ENCODE measurements at regions not wholly inside any gene's neighbourhood (a gene's known extent, or its start where the extent isn't known, plus 50 kb on each side); places are given as distances from the start of the nearest gene placed in this dataset.

DNA sequence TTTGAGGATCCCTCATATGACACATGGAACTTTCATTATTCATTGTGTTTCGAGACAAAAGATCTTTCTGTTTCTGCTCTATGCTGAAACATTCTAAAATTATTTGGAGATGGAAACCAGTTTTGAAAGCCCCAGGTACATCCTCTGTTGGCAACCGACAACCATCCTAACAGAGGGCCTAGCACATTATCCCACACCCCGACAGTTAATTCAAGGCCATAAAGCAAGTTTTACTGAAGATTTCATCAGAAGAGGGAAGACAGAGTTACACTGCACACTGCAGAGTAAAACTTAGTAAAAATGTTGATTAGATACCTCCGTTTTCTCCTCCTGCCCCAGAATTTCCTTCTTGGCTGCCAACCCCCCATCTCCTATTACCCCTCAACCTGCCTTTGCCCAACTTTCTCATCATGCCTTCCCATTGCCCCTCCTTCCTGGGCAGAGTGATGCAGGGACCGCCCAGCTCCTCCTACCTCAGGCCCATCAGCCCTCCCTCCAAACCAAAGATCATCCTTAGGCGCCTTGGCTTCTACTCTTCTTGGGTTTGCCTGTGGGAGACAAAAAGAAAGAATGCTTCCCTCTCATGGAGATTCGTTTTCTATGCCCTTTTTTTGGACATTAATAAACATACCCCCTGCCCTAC lies 52.9 kb upstream of the CITED4 start:
- Histone ChIP-seq H3K4me1 (ENCODE audit: control insufficient read depth, insufficient read depth, low read length, poor library complexity, severe bottlenecking) (no peaks in the 10 kb centered on the region), H3K27me3 (ENCODE audit: control insufficient read depth, insufficient read depth, low read length) (no peaks in the 10 kb centered on the region), H3K9me3 (ENCODE audit: control insufficient read depth in 2 of 2, low read length in 2 of 2) (no peaks in the 10 kb centered on the region), H3K36me3 (ENCODE audit: control insufficient read depth, insufficient read depth, low read length) (no peaks in the 10 kb centered on the region), H3K4me3 (ENCODE audit: low read depth, low read length) (no peak overlapping the region), H3K27ac (ENCODE audit: insufficient read depth, low read length, poor library complexity, severe bottlenecking) (no peak overlapping the region)
- Mint-ChIP-seq H3K9me3 (no peaks in the 10 kb centered on the region), H3K4me3 (no peak overlapping the region), H3K27me3 (peaks cover 4% of the 10 kb centered on the region), H3K27ac (no peak overlapping the region), H3K4me1 (no peaks in the 10 kb centered on the region), H3K36me3 (no peaks in the 10 kb centered on the region)
- ATAC-seq (ENCODE audit: low read depth in 2 of 2) (no peak), DNase-seq (no peak)

DNA sequence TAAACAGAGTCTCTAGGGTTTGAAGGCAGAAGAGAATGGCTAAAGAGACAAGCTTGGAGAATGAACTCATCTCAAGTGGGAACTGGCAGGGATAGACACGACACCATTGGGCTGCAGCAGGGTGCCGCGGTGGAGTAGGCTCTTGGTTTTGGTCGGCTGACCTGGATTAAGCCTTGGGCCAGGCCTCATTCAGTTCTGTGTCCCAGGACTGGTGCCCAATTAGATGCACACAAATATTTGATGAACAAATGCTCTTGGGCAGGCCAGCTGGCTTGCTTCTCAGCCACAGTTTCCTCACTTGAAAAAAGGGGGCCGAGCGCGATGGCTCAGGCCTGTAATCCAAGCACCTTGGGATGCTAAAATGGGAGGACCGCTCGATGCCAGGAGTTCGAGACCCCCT lies 53.4 kb upstream of the CITED4 start:
- Histone ChIP-seq H3K27me3 (ENCODE audit: control insufficient read depth, insufficient read depth, low read length) (no peaks in the 10 kb centered on the region), H3K9me3 (ENCODE audit: control insufficient read depth in 2 of 2, low read length in 2 of 2) (no peaks in the 10 kb centered on the region), H3K36me3 (ENCODE audit: control insufficient read depth, insufficient read depth, low read length) (no peaks in the 10 kb centered on the region), H3K27ac (ENCODE audit: insufficient read depth, low read length, poor library complexity, severe bottlenecking) (no peak overlapping the region), H3K4me1 (ENCODE audit: control insufficient read depth, insufficient read depth, low read length, poor library complexity, severe bottlenecking) (no peaks in the 10 kb centered on the region), H3K4me3 (ENCODE audit: low read depth, low read length) (no peak overlapping the region)
- no peak overlapping the region for H3K4me3 Mint-ChIP-seq
- H3K9me3 Mint-ChIP-seq, result peaks cover 0 to 2% (median 0%) of the 10 kb centered on the region in 7 donors
- H3K36me3 Mint-ChIP-seq, result no peaks in the 10 kb centered on the region
- no peak for DNase-seq
- H3K4me1 Mint-ChIP-seq, result no peaks in the 10 kb centered on the region
- ATAC-seq (ENCODE audit: low read depth in 2 of 2), result no peak
- peaks cover 4% of the 10 kb centered on the region for H3K27me3 Mint-ChIP-seq
- H3K27ac Mint-ChIP-seq, result no peak overlapping the region

DNA sequence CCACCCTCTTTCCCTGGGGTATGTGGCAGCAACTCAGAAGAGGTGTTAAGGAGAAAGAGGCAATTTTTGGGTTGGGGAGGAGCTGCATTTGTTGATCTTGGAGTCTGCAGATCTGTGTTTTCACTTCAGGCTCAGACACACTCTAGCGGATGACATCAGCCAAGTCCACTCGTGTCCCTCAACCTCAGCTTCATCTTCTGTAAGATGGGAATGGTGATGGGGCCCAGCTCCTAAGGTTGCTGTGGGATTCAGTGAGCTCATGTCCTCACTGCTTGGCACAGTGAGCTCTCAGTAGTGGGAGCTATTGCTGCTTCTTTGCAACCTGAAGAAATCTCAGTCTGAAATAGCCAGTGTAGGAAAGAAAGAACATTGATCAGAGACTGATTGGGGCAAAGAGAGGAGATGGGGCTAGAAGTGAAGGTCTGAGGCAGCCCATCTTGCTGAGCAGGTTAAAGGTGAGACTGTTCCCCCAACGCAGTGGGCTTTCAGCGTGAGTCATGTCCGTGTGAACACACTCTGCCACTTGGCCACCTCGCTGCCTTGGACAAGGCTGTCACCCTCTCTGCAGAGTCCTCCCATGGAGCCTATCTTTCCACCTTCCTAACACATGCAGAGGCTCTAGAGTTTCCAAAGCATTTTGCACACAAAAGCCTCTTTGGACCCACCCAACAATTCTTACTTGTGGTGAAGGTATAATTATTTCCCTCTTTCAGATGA lies 56.0 kb upstream of the CITED4 start:
- H3K27ac ChIP-seq (ENCODE audit: insufficient read depth, low read length, poor library complexity, severe bottlenecking), result no peak overlapping the region
- ATAC-seq (ENCODE audit: low read depth in 2 of 2) (no peak), DNase-seq (no peak)
- Mint-ChIP-seq H3K27ac (no peak overlapping the region), H3K4me1 (no peaks in the 10 kb centered on the region), H3K9me3 (peaks cover 0 to 2% (median 0%) of the 10 kb centered on the region in 7 donors), H3K36me3 (no peaks in the 10 kb centered on the region), H3K27me3 (no peaks in the 10 kb centered on the region), H3K4me3 (no peak overlapping the region)
- no peaks in the 10 kb centered on the region for H3K9me3 ChIP-seq (ENCODE audit: control insufficient read depth in 2 of 2, low read length in 2 of 2)
- H3K4me3 ChIP-seq (ENCODE audit: low read depth, low read length), result no peak overlapping the region
- no peaks in the 10 kb centered on the region for H3K27me3 ChIP-seq (ENCODE audit: control insufficient read depth, insufficient read depth, low read length)
- H3K36me3 ChIP-seq (ENCODE audit: control insufficient read depth, insufficient read depth, low read length), result no peaks in the 10 kb centered on the region
- H3K4me1 ChIP-seq (ENCODE audit: control insufficient read depth, insufficient read depth, low read length, poor library complexity, severe bottlenecking), result no peaks in the 10 kb centered on the region

DNA sequence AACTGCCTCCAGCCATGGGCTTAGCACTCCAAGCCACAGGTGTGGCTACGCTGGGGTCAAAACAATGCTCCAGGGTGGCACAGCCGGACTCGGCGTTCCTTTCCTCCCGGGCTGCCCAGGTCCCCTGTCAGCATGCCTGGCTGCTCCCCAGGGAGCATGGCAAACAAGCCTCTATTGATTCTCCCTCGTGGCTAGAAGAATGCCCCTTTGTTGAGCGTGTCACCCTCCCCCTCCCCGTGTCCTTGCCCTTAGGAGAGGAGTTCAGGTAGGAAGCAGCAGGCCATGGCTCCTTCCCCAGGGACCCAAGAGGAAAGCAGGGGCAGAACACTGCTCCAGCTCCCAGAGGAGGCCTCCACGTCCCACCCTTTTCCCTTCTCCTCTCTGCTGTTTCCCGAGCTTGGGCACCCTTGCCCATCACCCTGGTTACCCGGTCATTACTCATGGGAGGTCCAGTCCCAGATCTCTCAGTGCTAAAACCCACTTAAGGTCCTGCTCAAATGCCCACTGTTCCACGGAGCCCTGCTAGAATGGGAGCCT lies 57.4 kb upstream of the CITED4 start:
- Mint-ChIP-seq H3K9me3 (peaks cover 0 to 2% (median 0%) of the 10 kb centered on the region in 7 donors), H3K4me1 (no peaks in the 10 kb centered on the region), H3K36me3 (no peaks in the 10 kb centered on the region), H3K27ac (no peak overlapping the region), H3K27me3 (no peaks in the 10 kb centered on the region), H3K4me3 (no peak overlapping the region)
- H3K27ac ChIP-seq (ENCODE audit: insufficient read depth, low read length, poor library complexity, severe bottlenecking), result no peak overlapping the region
- H3K27me3 ChIP-seq (ENCODE audit: control insufficient read depth, insufficient read depth, low read length), result no peaks in the 10 kb centered on the region
- ATAC-seq (ENCODE audit: low read depth in 2 of 2) (no peak), DNase-seq (no peak)
- H3K9me3 ChIP-seq (ENCODE audit: control insufficient read depth in 2 of 2, low read length in 2 of 2), result no peaks in the 10 kb centered on the region
- H3K4me3 ChIP-seq (ENCODE audit: low read depth, low read length), result no peak overlapping the region
- no peaks in the 10 kb centered on the region for H3K4me1 ChIP-seq (ENCODE audit: control insufficient read depth, insufficient read depth, low read length, poor library complexity, severe bottlenecking)
- H3K36me3 ChIP-seq (ENCODE audit: control insufficient read depth, insufficient read depth, low read length), result no peaks in the 10 kb centered on the region

DNA sequence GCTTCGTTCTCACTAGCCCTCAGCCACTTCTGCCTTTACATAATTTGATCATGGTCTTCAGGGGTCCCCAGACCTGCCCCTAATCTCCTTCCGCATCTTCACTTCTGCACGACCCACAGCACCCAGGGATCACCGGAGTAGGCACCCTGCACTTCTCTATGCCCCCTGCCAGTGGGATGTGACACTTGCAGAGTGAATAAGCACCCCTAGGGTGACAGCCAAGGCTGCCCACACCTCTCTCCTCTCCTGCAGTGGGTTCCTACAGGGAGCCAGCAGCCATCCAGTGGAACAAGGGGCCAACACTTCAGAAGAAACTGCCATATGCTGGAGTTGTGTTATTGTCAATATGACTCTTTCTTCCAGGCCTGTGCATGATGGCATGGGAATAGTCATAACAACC lies 58.0 kb upstream of the CTPS1 start:
- Histone ChIP-seq H3K4me3 (ENCODE audit: low read depth, low read length) (no peak overlapping the region), H3K9me3 (ENCODE audit: control insufficient read depth in 2 of 2, low read length in 2 of 2) (no peaks in the 10 kb centered on the region), H3K27ac (ENCODE audit: insufficient read depth, low read length, poor library complexity, severe bottlenecking) (no peak overlapping the region), H3K4me1 (ENCODE audit: control insufficient read depth, insufficient read depth, low read length, poor library complexity, severe bottlenecking) (no peaks in the 10 kb centered on the region), H3K27me3 (ENCODE audit: control insufficient read depth, insufficient read depth, low read length) (no peaks in the 10 kb centered on the region), H3K36me3 (ENCODE audit: control insufficient read depth, insufficient read depth, low read length) (no peaks in the 10 kb centered on the region)
- peak overlapping the region in 1 of 3 donors; percentile 34 for H3K27ac Mint-ChIP-seq
- H3K4me3 Mint-ChIP-seq, result no peak overlapping the region
- DNase-seq (no peak), ATAC-seq (ENCODE audit: low read depth in 2 of 2) (no peak)
- peaks cover 0 to 2% (median 0%) of the 10 kb centered on the region in 7 donors for H3K9me3 Mint-ChIP-seq
- no peaks in the 10 kb centered on the region for H3K4me1 Mint-ChIP-seq
- no peaks in the 10 kb centered on the region for H3K36me3 Mint-ChIP-seq
- H3K27me3 Mint-ChIP-seq, result no peaks in the 10 kb centered on the region

DNA sequence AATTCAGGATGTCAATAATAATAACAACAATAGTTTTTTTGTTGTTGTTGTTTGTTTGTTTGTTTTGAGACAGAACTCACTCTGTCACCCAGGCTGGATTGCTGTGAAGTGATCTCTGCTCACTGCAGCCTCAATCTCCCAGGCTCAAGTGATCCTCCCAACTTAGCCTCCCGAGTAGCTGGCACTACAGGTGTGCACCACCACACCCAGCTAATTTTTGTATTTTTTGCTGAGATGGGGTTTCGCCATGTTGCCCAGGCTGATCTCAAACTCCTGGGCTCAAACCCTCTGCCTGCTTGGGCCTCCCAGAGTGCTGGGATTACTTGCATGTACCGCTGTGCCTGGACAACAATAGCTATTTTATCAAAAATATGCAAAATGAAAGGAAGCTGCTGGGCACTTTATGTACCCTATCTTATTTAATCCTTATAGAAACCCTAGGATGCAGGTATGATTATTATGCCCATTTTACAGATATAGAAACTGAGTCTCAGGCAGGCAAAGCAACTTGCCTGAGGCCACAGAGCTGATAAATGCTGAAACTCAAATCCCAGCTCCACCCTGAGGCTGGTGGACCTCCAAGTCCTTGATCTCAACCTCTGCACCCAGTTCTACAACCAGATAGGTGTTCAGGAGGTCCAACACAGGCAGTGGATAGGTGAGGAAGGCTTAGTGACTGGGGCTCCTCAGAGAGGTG lies 57.4 kb upstream of the CTPS1 start:
- no peak overlapping the region for H3K27ac ChIP-seq (ENCODE audit: insufficient read depth, low read length, poor library complexity, severe bottlenecking)
- H3K9me3 ChIP-seq (ENCODE audit: control insufficient read depth in 2 of 2, low read length in 2 of 2), result no peaks in the 10 kb centered on the region
- H3K36me3 ChIP-seq (ENCODE audit: control insufficient read depth, insufficient read depth, low read length), result no peaks in the 10 kb centered on the region
- Mint-ChIP-seq H3K27ac (no peak overlapping the region), H3K36me3 (no peaks in the 10 kb centered on the region), H3K27me3 (no peaks in the 10 kb centered on the region), H3K4me3 (no peak overlapping the region), H3K9me3 (peaks cover 0 to 2% (median 0%) of the 10 kb centered on the region in 7 donors), H3K4me1 (no peaks in the 10 kb centered on the region)
- DNase-seq, result no peak
- no peaks in the 10 kb centered on the region for H3K4me1 ChIP-seq (ENCODE audit: control insufficient read depth, insufficient read depth, low read length, poor library complexity, severe bottlenecking)
- no peaks in the 10 kb centered on the region for H3K27me3 ChIP-seq (ENCODE audit: control insufficient read depth, insufficient read depth, low read length)
- H3K4me3 ChIP-seq (ENCODE audit: low read depth, low read length), result no peak overlapping the region
- ATAC-seq (ENCODE audit: low read depth in 2 of 2), result no peak

DNA sequence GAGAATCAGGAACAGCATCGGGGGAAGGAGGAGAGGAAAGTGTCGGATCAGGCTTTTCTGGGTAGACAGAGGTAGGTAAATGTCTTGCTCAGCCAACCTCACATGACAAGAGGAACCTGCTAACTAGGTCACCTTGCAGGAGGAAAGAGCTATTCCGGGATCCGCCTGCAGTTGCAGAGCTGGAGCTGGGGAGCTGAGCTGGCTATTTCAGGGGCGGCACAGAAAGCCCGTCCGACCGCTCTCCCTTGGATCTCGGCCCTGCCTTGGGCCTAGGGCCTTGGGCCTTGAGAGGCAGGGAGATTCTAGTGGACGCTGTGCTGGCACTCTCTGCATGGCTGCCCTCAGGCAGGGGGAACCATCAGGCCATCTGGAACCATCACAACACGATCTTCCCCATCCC lies 56.5 kb upstream of the CTPS1 start:
- no peaks in the 10 kb centered on the region for H3K9me3 ChIP-seq (ENCODE audit: control insufficient read depth in 2 of 2, low read length in 2 of 2)
- DNase-seq (no peak), ATAC-seq (ENCODE audit: low read depth in 2 of 2) (no peak)
- H3K4me1 ChIP-seq (ENCODE audit: control insufficient read depth, insufficient read depth, low read length, poor library complexity, severe bottlenecking), result no peaks in the 10 kb centered on the region
- H3K4me3 ChIP-seq (ENCODE audit: low read depth, low read length), result no peak overlapping the region
- H3K4me1 Mint-ChIP-seq, result no peaks in the 10 kb centered on the region
- H3K36me3 ChIP-seq (ENCODE audit: control insufficient read depth, insufficient read depth, low read length), result no peaks in the 10 kb centered on the region
- H3K27me3 Mint-ChIP-seq, result no peaks in the 10 kb centered on the region
- no peaks in the 10 kb centered on the region for H3K36me3 Mint-ChIP-seq
- H3K4me3 Mint-ChIP-seq, result no peak overlapping the region
- no peaks in the 10 kb centered on the region for H3K27me3 ChIP-seq (ENCODE audit: control insufficient read depth, insufficient read depth, low read length)
- H3K27ac Mint-ChIP-seq, result no peak overlapping the region
- no peak overlapping the region for H3K27ac ChIP-seq (ENCODE audit: insufficient read depth, low read length, poor library complexity, severe bottlenecking)
- peaks cover 0 to 2% (median 0%) of the 10 kb centered on the region in 7 donors for H3K9me3 Mint-ChIP-seq
